ENCODE measurements at regions not wholly inside any gene's neighbourhood (a gene's known extent, or its start where the extent isn't known, plus 50 kb on each side); places are given as distances from the start of the nearest gene placed in this dataset.
"Not testable (repeated sequence)": the region's sequence is repeated elsewhere in the genome, so short reads cannot be mapped to it uniquely, and the experiment has no call there.

GRCh38 chr12:126271159-126271558, 1205.9 kb downstream of the AACS start:
- no peak overlapping the region for H3K27ac ChIP-seq
- no peak for TF ChIP-seq CTCF (conservative IDR thresholded peaks at IDR 0.05)

- TF ChIP-seq CTCF (conservative IDR thresholded peaks at IDR 0.05): no peak
- H3K27ac ChIP-seq: no peak overlapping the region
These were observed 1217.5 kb downstream of the AACS start for GRCh38 chr12:126282691-126283090.

- no peak overlapping the region for H3K27ac ChIP-seq
- no peak for TF ChIP-seq CTCF (conservative IDR thresholded peaks at IDR 0.05)
These were observed 1221.0 kb downstream of the AACS start for GRCh38 chr12:126286203-126286602.

- no peak overlapping the region for H3K27ac ChIP-seq
- TF ChIP-seq CTCF (conservative IDR thresholded peaks at IDR 0.05): no peak
These were observed 1225.2 kb downstream of the AACS start for GRCh38 chr12:126290456-126290855.

- H3K27ac ChIP-seq: not testable (repeated sequence)
These were observed 1226.8 kb downstream of the AACS start for GRCh38 chr12:126291987-126292386.

- no peak for TF ChIP-seq CTCF (conservative IDR thresholded peaks at IDR 0.05)
These were observed 1230.4 kb downstream of the AACS start for GRCh38 chr12:126295652-126296051.

GRCh38 chr12:126309278-126309677, 1244.0 kb downstream of the AACS start:
- TF ChIP-seq CTCF (conservative IDR thresholded peaks at IDR 0.05): no peak
- H3K27ac ChIP-seq: no peak overlapping the region

More at GRCh38 chr12:126295652-126296051, 1230.4 kb downstream of the AACS start:
- no peak overlapping the region for H3K27ac ChIP-seq

GRCh38 chr12:126312457-126312856, 1247.2 kb downstream of the AACS start:
- no peak for TF ChIP-seq CTCF (conservative IDR thresholded peaks at IDR 0.05)
- H3K27ac ChIP-seq: no peak overlapping the region

All from VCaP (cell line).